ENCODE measurements at regions not wholly inside any gene's neighbourhood (a gene's known extent, or its start where the extent isn't known, plus 50 kb on each side); places are given as distances from the start of the nearest gene placed in this dataset.

DNA sequence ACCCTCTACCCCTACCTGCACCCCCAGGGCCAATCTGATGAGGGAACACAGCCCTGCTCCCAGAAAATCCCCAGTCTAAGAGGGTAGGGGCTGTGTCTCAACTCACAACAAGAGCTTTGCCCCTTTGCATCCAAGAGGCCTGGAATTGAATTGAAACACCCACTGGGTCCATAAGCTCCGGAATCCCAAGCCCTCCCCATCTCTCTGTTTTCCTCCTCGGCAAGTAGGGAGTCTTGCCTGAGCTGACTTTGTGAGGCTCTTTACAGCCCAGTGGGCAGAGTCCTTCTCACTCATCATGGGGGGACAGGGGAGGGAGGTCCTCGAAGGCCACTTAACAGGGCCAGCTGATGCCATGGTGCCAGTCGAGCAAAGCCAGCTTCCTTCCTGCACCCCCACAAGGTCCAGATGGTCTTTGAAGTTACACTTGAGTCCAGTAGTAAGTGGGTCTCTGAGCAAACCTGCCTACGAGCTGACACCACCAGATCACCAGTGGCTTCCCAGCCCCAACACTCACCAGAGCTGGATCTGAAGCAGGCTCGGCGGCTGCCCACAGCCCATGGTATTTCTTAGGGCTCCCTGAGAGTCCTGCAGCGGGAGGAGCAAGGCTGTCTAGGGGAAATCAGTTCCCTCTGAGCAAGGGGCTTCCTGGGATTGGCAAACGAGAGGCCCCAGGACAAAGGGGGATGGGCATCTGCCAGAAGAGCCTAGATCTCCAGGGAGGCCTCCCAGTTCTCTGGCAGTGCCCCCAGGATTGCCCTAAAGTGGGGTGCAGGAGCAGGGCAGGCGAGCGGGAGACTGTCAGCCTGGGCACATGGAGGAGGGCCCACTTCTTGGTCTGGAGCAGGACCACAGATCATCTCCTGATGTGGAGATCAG, 144.5 kb downstream of the VEGFA start (continued):
- TF ChIP-seq MAZ (CRISPR knock-in tag; conservative IDR thresholded peaks at IDR 0.05 in 1 of 2, IDR thresholded peaks at IDR 0.05 in 1 of 2) (no peak), RBFOX2 (IDR thresholded peaks at IDR 0.05; ENCODE audit: low read depth, low read length) (peak; percentile 59), ZNF431 (CRISPR knock-in tag; IDR thresholded peaks at IDR 0.05) (no peak), MTA1 (IDR thresholded peaks at IDR 0.05; ENCODE audit: borderline replicate concordance) (peak; percentile 27; the same call in 1 of the 2 replicates), MAFK (IDR thresholded peaks at IDR 0.05; ENCODE audit: low read length) (no peak), MECOM (CRISPR knock-in tag; IDR thresholded peaks at IDR 0.05) (peak; percentile 44; the same call in 1 of the 2 replicates), LEF1 (IDR thresholded peaks at IDR 0.05) (no peak), ZNF57 (CRISPR knock-in tag; IDR thresholded peaks at IDR 0.05) (no peak), SRSF3 (IDR thresholded peaks at IDR 0.05; ENCODE audit: insufficient read depth, low read length) (no peak), POLR2G (IDR thresholded peaks at IDR 0.05; ENCODE audit: low read depth, low read length) (0 out of 2 replicates have a peak, but pooled peaks have one; percentile 19), PHTF2 (CRISPR knock-in tag; IDR thresholded peaks at IDR 0.05) (no peak), ZNF584 (CRISPR knock-in tag; IDR thresholded peaks at IDR 0.05; ENCODE audit: low read depth) (peak; percentile 19; the same call in 1 of the 2 replicates), ZNF232 (CRISPR knock-in tag; IDR thresholded peaks at IDR 0.05) (no peak), ARID2 (IDR thresholded peaks at IDR 0.05) (no peak), CXXC5 (CRISPR knock-in tag; IDR thresholded peaks at IDR 0.05) (peak; percentile 13; the same call in 1 of the 2 replicates)
- TF ChIP-seq, protein P1, sequence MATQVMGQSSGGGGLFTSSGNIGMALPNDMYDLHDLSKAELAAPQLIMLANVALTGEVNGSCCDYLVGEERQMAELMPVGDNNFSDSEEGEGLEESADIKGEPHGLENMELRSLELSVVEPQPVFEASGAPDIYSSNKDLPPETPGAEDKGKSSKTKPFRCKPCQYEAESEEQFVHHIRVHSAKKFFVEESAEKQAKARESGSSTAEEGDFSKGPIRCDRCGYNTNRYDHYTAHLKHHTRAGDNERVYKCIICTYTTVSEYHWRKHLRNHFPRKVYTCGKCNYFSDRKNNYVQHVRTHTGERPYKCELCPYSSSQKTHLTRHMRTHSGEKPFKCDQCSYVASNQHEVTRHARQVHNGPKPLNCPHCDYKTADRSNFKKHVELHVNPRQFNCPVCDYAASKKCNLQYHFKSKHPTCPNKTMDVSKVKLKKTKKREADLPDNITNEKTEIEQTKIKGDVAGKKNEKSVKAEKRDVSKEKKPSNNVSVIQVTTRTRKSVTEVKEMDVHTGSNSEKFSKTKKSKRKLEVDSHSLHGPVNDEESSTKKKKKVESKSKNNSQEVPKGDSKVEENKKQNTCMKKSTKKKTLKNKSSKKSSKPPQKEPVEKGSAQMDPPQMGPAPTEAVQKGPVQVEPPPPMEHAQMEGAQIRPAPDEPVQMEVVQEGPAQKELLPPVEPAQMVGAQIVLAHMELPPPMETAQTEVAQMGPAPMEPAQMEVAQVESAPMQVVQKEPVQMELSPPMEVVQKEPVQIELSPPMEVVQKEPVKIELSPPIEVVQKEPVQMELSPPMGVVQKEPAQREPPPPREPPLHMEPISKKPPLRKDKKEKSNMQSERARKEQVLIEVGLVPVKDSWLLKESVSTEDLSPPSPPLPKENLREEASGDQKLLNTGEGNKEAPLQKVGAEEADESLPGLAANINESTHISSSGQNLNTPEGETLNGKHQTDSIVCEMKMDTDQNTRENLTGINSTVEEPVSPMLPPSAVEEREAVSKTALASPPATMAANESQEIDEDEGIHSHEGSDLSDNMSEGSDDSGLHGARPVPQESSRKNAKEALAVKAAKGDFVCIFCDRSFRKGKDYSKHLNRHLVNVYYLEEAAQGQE (IDR thresholded peaks at IDR 0.05; ENCODE audit: borderline replicate concordance) = no peak
- TF ChIP-seq, protein P1 (CRISPR knock-in tag; IDR thresholded peaks at IDR 0.05; ENCODE audit: low read depth) = no peak
- TF ChIP-seq, protein P2, sequence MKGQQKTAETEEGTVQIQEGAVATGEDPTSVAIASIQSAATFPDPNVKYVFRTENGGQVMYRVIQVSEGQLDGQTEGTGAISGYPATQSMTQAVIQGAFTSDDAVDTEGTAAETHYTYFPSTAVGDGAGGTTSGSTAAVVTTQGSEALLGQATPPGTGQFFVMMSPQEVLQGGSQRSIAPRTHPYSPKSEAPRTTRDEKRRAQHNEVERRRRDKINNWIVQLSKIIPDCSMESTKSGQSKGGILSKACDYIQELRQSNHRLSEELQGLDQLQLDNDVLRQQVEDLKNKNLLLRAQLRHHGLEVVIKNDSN (CRISPR knock-in tag; IDR thresholded peaks at IDR 0.05) = peak; percentile 34; the same call in 1 of the 2 replicates

Measured in K562 (cell line).